ENCODE measurements at regions not wholly inside any gene's neighbourhood (a gene's known extent, or its start where the extent isn't known, plus 50 kb on each side); places are given as distances from the start of the nearest gene placed in this dataset.

GRCh38 chr9:99678566-99678965, 143.1 kb upstream of the NR4A3 start:
- H3K27me3 Mint-ChIP-seq: no peaks in the 10 kb centered on the region
- ATAC-seq (no peak), DNase-seq (no peak)
- H3K4me1 Mint-ChIP-seq: no peaks in the 10 kb centered on the region
- H3K9me3 Mint-ChIP-seq: peaks cover 14% of the 10 kb centered on the region
- H3K27ac Mint-ChIP-seq: no peak overlapping the region
- H3K4me3 Mint-ChIP-seq: no peak overlapping the region
- no peaks in the 10 kb centered on the region for H3K36me3 Mint-ChIP-seq (ENCODE audit: low read depth)

- H3K36me3 Mint-ChIP-seq (ENCODE audit: low read depth): no peaks in the 10 kb centered on the region
- DNase-seq (no peak), ATAC-seq (no peak)
- H3K4me1 Mint-ChIP-seq: no peaks in the 10 kb centered on the region
- peaks cover 14% of the 10 kb centered on the region for H3K9me3 Mint-ChIP-seq
- H3K27me3 Mint-ChIP-seq: no peaks in the 10 kb centered on the region
- H3K27ac Mint-ChIP-seq: no peak overlapping the region
- no peak overlapping the region for H3K4me3 Mint-ChIP-seq
Measured at GRCh38 chr9:99680191-99680590, 141.5 kb upstream of the NR4A3 start.

- ATAC-seq: no peak
Measured at GRCh38 chr9:99681113-99681512, 140.6 kb upstream of the NR4A3 start.

GRCh38 chr9:99682378-99682777, 139.3 kb upstream of the NR4A3 start:
- no peak overlapping the region for H3K4me3 Mint-ChIP-seq
- no peaks in the 10 kb centered on the region for H3K27me3 Mint-ChIP-seq
- H3K27ac Mint-ChIP-seq: no peak overlapping the region
- no peaks in the 10 kb centered on the region for H3K36me3 Mint-ChIP-seq (ENCODE audit: low read depth)
- H3K9me3 Mint-ChIP-seq: peaks cover 4% of the 10 kb centered on the region
- no peak for DNase-seq
- no peaks in the 10 kb centered on the region for H3K4me1 Mint-ChIP-seq
- no peak for ATAC-seq

More at GRCh38 chr9:99681113-99681512, 140.6 kb upstream of the NR4A3 start:
- no peaks in the 10 kb centered on the region for H3K4me1 Mint-ChIP-seq
- no peak overlapping the region for H3K4me3 Mint-ChIP-seq
- no peak overlapping the region for H3K27ac Mint-ChIP-seq
- DNase-seq: no peak
- no peaks in the 10 kb centered on the region for H3K27me3 Mint-ChIP-seq
- H3K36me3 Mint-ChIP-seq (ENCODE audit: low read depth): no peaks in the 10 kb centered on the region
- peaks cover 8% of the 10 kb centered on the region for H3K9me3 Mint-ChIP-seq

- H3K4me1 Mint-ChIP-seq: no peaks in the 10 kb centered on the region
- no peak overlapping the region for H3K4me3 Mint-ChIP-seq
- DNase-seq: no peak
- no peaks in the 10 kb centered on the region for H3K36me3 Mint-ChIP-seq (ENCODE audit: low read depth)
- no peak overlapping the region for H3K27ac Mint-ChIP-seq
- H3K27me3 Mint-ChIP-seq: no peaks in the 10 kb centered on the region
- no peak for ATAC-seq
- peaks cover 4% of the 10 kb centered on the region for H3K9me3 Mint-ChIP-seq
Measured at GRCh38 chr9:99682870-99683269, 138.8 kb upstream of the NR4A3 start.

GRCh38 chr9:99690573-99690972, 131.1 kb upstream of the NR4A3 start:
- H3K4me3 Mint-ChIP-seq: no peak overlapping the region
- H3K9me3 Mint-ChIP-seq: no peaks in the 10 kb centered on the region
- no peaks in the 10 kb centered on the region for H3K36me3 Mint-ChIP-seq (ENCODE audit: low read depth)
- ATAC-seq (no peak), DNase-seq (no peak)
- no peaks in the 10 kb centered on the region for H3K4me1 Mint-ChIP-seq
- no peaks in the 10 kb centered on the region for H3K27me3 Mint-ChIP-seq
- no peak overlapping the region for H3K27ac Mint-ChIP-seq

- Mint-ChIP-seq H3K27ac (no peak overlapping the region), H3K4me1 (no peaks in the 10 kb centered on the region), H3K4me3 (no peak overlapping the region), H3K9me3 (no peaks in the 10 kb centered on the region), H3K27me3 (no peaks in the 10 kb centered on the region), H3K36me3 (ENCODE audit: low read depth) (no peaks in the 10 kb centered on the region)
- ATAC-seq: no peak
- DNase-seq: no peak
Measured at GRCh38 chr9:99693888-99694287, 127.8 kb upstream of the NR4A3 start.

- H3K4me3 Mint-ChIP-seq: no peak overlapping the region
- ATAC-seq: no peak
- DNase-seq: no peak
- H3K4me1 Mint-ChIP-seq: no peaks in the 10 kb centered on the region
- H3K27me3 Mint-ChIP-seq: no peaks in the 10 kb centered on the region
- H3K27ac Mint-ChIP-seq: no peak overlapping the region
- H3K36me3 Mint-ChIP-seq (ENCODE audit: low read depth): no peaks in the 10 kb centered on the region
- no peaks in the 10 kb centered on the region for H3K9me3 Mint-ChIP-seq
Measured at GRCh38 chr9:99694393-99694792, 127.3 kb upstream of the NR4A3 start.

- no peaks in the 10 kb centered on the region for H3K27me3 Mint-ChIP-seq
- ATAC-seq (no peak), DNase-seq (no peak)
- no peaks in the 10 kb centered on the region for H3K36me3 Mint-ChIP-seq (ENCODE audit: low read depth)
- H3K4me3 Mint-ChIP-seq: no peak overlapping the region
- no peak overlapping the region for H3K27ac Mint-ChIP-seq
- H3K9me3 Mint-ChIP-seq: no peaks in the 10 kb centered on the region
- H3K4me1 Mint-ChIP-seq: no peaks in the 10 kb centered on the region
Measured at GRCh38 chr9:99699396-99699795, 122.3 kb upstream of the NR4A3 start.

- no peaks in the 10 kb centered on the region for H3K9me3 Mint-ChIP-seq
- DNase-seq: no peak
- H3K4me1 Mint-ChIP-seq: no peaks in the 10 kb centered on the region
- no peaks in the 10 kb centered on the region for H3K36me3 Mint-ChIP-seq (ENCODE audit: low read depth)
- H3K27ac Mint-ChIP-seq: no peak overlapping the region
- ATAC-seq: no peak
- H3K4me3 Mint-ChIP-seq: no peak overlapping the region
- H3K27me3 Mint-ChIP-seq: no peaks in the 10 kb centered on the region
Measured at GRCh38 chr9:99712214-99712613, 109.5 kb upstream of the NR4A3 start.

GRCh38 chr9:99713838-99714306, 107.8 kb upstream of the NR4A3 start:
- Mint-ChIP-seq H3K4me3 (no peak overlapping the region), H3K27ac (no peak overlapping the region), H3K9me3 (no peaks in the 10 kb centered on the region), H3K4me1 (no peaks in the 10 kb centered on the region), H3K27me3 (no peaks in the 10 kb centered on the region), H3K36me3 (ENCODE audit: low read depth) (no peaks in the 10 kb centered on the region)
- no peak for DNase-seq
- ATAC-seq: no peak

- peaks cover 32% of the 10 kb centered on the region for H3K4me1 Mint-ChIP-seq
- no peak for DNase-seq
- no peak overlapping the region for H3K27ac Mint-ChIP-seq
- H3K36me3 Mint-ChIP-seq (ENCODE audit: low read depth): no peaks in the 10 kb centered on the region
- H3K9me3 Mint-ChIP-seq: no peaks in the 10 kb centered on the region
- H3K27me3 Mint-ChIP-seq: no peaks in the 10 kb centered on the region
- ATAC-seq: no peak
- no peak overlapping the region for H3K4me3 Mint-ChIP-seq
Measured at GRCh38 chr9:99718631-99719030, 103.1 kb upstream of the NR4A3 start.

- no peak for DNase-seq
- Mint-ChIP-seq H3K4me1 (peaks cover 32% of the 10 kb centered on the region), H3K9me3 (no peaks in the 10 kb centered on the region), H3K27ac (peak overlapping the region; percentile 86), H3K4me3 (peak overlapping the region; percentile 80), H3K27me3 (no peaks in the 10 kb centered on the region), H3K36me3 (ENCODE audit: low read depth) (no peaks in the 10 kb centered on the region)
- ATAC-seq: peak; percentile 49
Measured at GRCh38 chr9:99720455-99721050, 101.1 kb upstream of the NR4A3 start.

- peaks cover 32% of the 10 kb centered on the region for H3K4me1 Mint-ChIP-seq
- no peaks in the 10 kb centered on the region for H3K36me3 Mint-ChIP-seq (ENCODE audit: low read depth)
- ATAC-seq (no peak), DNase-seq (no peak)
- H3K9me3 Mint-ChIP-seq: no peaks in the 10 kb centered on the region
- no peak overlapping the region for H3K4me3 Mint-ChIP-seq
- H3K27ac Mint-ChIP-seq: no peak overlapping the region
- H3K27me3 Mint-ChIP-seq: no peaks in the 10 kb centered on the region
Measured at GRCh38 chr9:99721898-99722297, 99.8 kb upstream of the NR4A3 start.

GRCh38 chr9:99722877-99723276, 98.8 kb upstream of the NR4A3 start:
- H3K27me3 Mint-ChIP-seq: no peaks in the 10 kb centered on the region

GRCh38 chr9:99724640-99725039, 97.0 kb upstream of the NR4A3 start:
- H3K9me3 Mint-ChIP-seq: no peaks in the 10 kb centered on the region
- DNase-seq: no peak
- no peak overlapping the region for H3K4me3 Mint-ChIP-seq
- no peak overlapping the region for H3K27ac Mint-ChIP-seq
- no peak for ATAC-seq
- H3K27me3 Mint-ChIP-seq: no peaks in the 10 kb centered on the region
- no peaks in the 10 kb centered on the region for H3K36me3 Mint-ChIP-seq (ENCODE audit: low read depth)
- H3K4me1 Mint-ChIP-seq: peaks cover 28% of the 10 kb centered on the region

More at GRCh38 chr9:99722877-99723276, 98.8 kb upstream of the NR4A3 start:
- H3K4me1 Mint-ChIP-seq: peaks cover 32% of the 10 kb centered on the region
- DNase-seq (no peak), ATAC-seq (no peak)
- no peaks in the 10 kb centered on the region for H3K36me3 Mint-ChIP-seq (ENCODE audit: low read depth)
- no peaks in the 10 kb centered on the region for H3K9me3 Mint-ChIP-seq
- no peak overlapping the region for H3K27ac Mint-ChIP-seq
- H3K4me3 Mint-ChIP-seq: no peak overlapping the region
